ENCODE measurements at regions not wholly inside any gene's neighbourhood (a gene's known extent, or its start where the extent isn't known, plus 50 kb on each side); places are given as distances from the start of the nearest gene placed in this dataset.

GRCh38 chr5:165495829-165496380 lies 1990.5 kb downstream of the MAT2B start:
- H3K36me3 ChIP-seq (ENCODE audit: control insufficient read depth in 2 of 2, insufficient read depth in 2 of 2, low read length in 1 of 2) = no peaks in the 10 kb centered on the region
- no peak overlapping the region for H3K27ac ChIP-seq (ENCODE audit: low read depth in 2 of 2, low read length in 1 of 2)
- H3K4me3 ChIP-seq (ENCODE audit: low read depth in 1 of 2, low read length in 2 of 2) = no peak overlapping the region
- no peaks in the 10 kb centered on the region for H3K9me3 ChIP-seq (ENCODE audit: control insufficient read depth in 2 of 2, insufficient read depth in 1 of 2, low read depth in 1 of 2, low read length in 1 of 2)
- no peaks in the 10 kb centered on the region for H3K4me1 ChIP-seq (ENCODE audit: control insufficient read depth in 2 of 2, insufficient read depth in 2 of 2, low read length in 1 of 2)
- WGBS, 2 donors = 30 to 35% methylated on average over 5 of the region's 5 CpGs
- H3K27me3 ChIP-seq (ENCODE audit: control insufficient read depth in 1 of 2, insufficient read depth in 2 of 2, low read length in 2 of 2) = no peaks in the 10 kb centered on the region

- WGBS, 2 donors = 51 to 62% methylated on average over 5 of the region's 5 CpGs
- no peaks in the 10 kb centered on the region for H3K4me1 ChIP-seq (ENCODE audit: control insufficient read depth in 2 of 2, insufficient read depth in 2 of 2, low read length in 1 of 2)
- H3K27ac ChIP-seq (ENCODE audit: low read depth in 2 of 2, low read length in 1 of 2) = no peak overlapping the region
- H3K27me3 ChIP-seq (ENCODE audit: control insufficient read depth in 1 of 2, insufficient read depth in 2 of 2, low read length in 2 of 2) = no peaks in the 10 kb centered on the region
- no peak overlapping the region for H3K4me3 ChIP-seq (ENCODE audit: low read depth in 1 of 2, low read length in 2 of 2)
- H3K36me3 ChIP-seq (ENCODE audit: control insufficient read depth in 2 of 2, insufficient read depth in 2 of 2, low read length in 1 of 2) = no peaks in the 10 kb centered on the region
- H3K9me3 ChIP-seq (ENCODE audit: control insufficient read depth in 2 of 2, insufficient read depth in 1 of 2, low read depth in 1 of 2, low read length in 1 of 2) = no peaks in the 10 kb centered on the region
Observed at GRCh38 chr5:165497707-165498106, 1992.3 kb downstream of the MAT2B start.

GRCh38 chr5:165502893-165503691 lies 1997.7 kb downstream of the MAT2B start:
- H3K4me3 ChIP-seq (ENCODE audit: low read depth in 1 of 2, low read length in 2 of 2) = no peak overlapping the region
- H3K27me3 ChIP-seq (ENCODE audit: control insufficient read depth in 1 of 2, insufficient read depth in 2 of 2, low read length in 2 of 2) = no peaks in the 10 kb centered on the region
- H3K36me3 ChIP-seq (ENCODE audit: control insufficient read depth in 2 of 2, insufficient read depth in 2 of 2, low read length in 1 of 2) = no peaks in the 10 kb centered on the region
- no peaks in the 10 kb centered on the region for H3K4me1 ChIP-seq (ENCODE audit: control insufficient read depth in 2 of 2, insufficient read depth in 2 of 2, low read length in 1 of 2)
- WGBS, 2 donors = 56 to 60% methylated on average over 11 of the region's 11 CpGs
- H3K27ac ChIP-seq (ENCODE audit: low read depth in 2 of 2, low read length in 1 of 2) = no peak overlapping the region
- H3K9me3 ChIP-seq (ENCODE audit: control insufficient read depth in 2 of 2, insufficient read depth in 1 of 2, low read depth in 1 of 2, low read length in 1 of 2) = no peaks in the 10 kb centered on the region

DNA sequence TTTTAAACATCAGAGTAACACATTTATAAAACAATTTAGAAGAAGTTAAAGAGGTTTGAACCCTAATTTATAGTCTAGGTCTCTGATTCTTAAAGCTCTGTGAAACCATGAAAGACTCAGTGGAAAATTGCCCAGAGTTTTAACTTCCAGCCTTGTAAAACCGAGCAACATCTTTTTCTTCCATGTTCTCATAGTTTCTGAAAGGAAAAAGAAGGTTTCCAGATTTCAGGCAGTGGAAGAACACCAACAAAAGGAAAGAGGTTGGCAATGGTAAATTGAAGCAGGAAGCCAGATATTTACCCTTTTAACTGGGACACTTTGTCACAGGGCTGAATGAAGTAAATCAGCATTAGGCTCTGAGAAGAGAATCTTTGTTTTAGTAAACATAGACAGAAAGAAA lies 1999.3 kb downstream of the MAT2B start:
- Histone ChIP-seq H3K9me3 (ENCODE audit: control insufficient read depth in 2 of 2, insufficient read depth in 1 of 2, low read depth in 1 of 2, low read length in 1 of 2) (no peaks in the 10 kb centered on the region), H3K4me3 (ENCODE audit: low read depth in 1 of 2, low read length in 2 of 2) (no peak overlapping the region), H3K27me3 (ENCODE audit: control insufficient read depth in 1 of 2, insufficient read depth in 2 of 2, low read length in 2 of 2) (no peaks in the 10 kb centered on the region), H3K4me1 (ENCODE audit: control insufficient read depth in 2 of 2, insufficient read depth in 2 of 2, low read length in 1 of 2) (no peaks in the 10 kb centered on the region), H3K27ac (ENCODE audit: low read depth in 2 of 2, low read length in 1 of 2) (no peak overlapping the region), H3K36me3 (ENCODE audit: control insufficient read depth in 2 of 2, insufficient read depth in 2 of 2, low read length in 1 of 2) (no peaks in the 10 kb centered on the region)
- 54 to 58% methylated on average over 1 of the region's 1 CpG for WGBS, 2 donors

- H3K36me3 ChIP-seq (ENCODE audit: control insufficient read depth in 2 of 2, insufficient read depth in 2 of 2, low read length in 1 of 2) = no peaks in the 10 kb centered on the region
- H3K27ac ChIP-seq (ENCODE audit: low read depth in 2 of 2, low read length in 1 of 2) = no peak overlapping the region
- 83 to 96% methylated on average over 1 of the region's 1 CpG for WGBS, 2 donors
- H3K4me1 ChIP-seq (ENCODE audit: control insufficient read depth in 2 of 2, insufficient read depth in 2 of 2, low read length in 1 of 2) = no peaks in the 10 kb centered on the region
- no peak overlapping the region for H3K4me3 ChIP-seq (ENCODE audit: low read depth in 1 of 2, low read length in 2 of 2)
- no peaks in the 10 kb centered on the region for H3K9me3 ChIP-seq (ENCODE audit: control insufficient read depth in 2 of 2, insufficient read depth in 1 of 2, low read depth in 1 of 2, low read length in 1 of 2)
- H3K27me3 ChIP-seq (ENCODE audit: control insufficient read depth in 1 of 2, insufficient read depth in 2 of 2, low read length in 2 of 2) = no peaks in the 10 kb centered on the region
Observed at GRCh38 chr5:165508286-165508685, 2002.9 kb downstream of the MAT2B start.

GRCh38 chr5:165508861-165509260 lies 2003.4 kb downstream of the MAT2B start:
- Histone ChIP-seq H3K9me3 (ENCODE audit: control insufficient read depth in 2 of 2, insufficient read depth in 1 of 2, low read depth in 1 of 2, low read length in 1 of 2) (no peaks in the 10 kb centered on the region), H3K4me1 (ENCODE audit: control insufficient read depth in 2 of 2, insufficient read depth in 2 of 2, low read length in 1 of 2) (no peaks in the 10 kb centered on the region), H3K27ac (ENCODE audit: low read depth in 2 of 2, low read length in 1 of 2) (no peak overlapping the region), H3K27me3 (ENCODE audit: control insufficient read depth in 1 of 2, insufficient read depth in 2 of 2, low read length in 2 of 2) (no peaks in the 10 kb centered on the region), H3K4me3 (ENCODE audit: low read depth in 1 of 2, low read length in 2 of 2) (no peak overlapping the region), H3K36me3 (ENCODE audit: control insufficient read depth in 2 of 2, insufficient read depth in 2 of 2, low read length in 1 of 2) (no peaks in the 10 kb centered on the region)

DNA sequence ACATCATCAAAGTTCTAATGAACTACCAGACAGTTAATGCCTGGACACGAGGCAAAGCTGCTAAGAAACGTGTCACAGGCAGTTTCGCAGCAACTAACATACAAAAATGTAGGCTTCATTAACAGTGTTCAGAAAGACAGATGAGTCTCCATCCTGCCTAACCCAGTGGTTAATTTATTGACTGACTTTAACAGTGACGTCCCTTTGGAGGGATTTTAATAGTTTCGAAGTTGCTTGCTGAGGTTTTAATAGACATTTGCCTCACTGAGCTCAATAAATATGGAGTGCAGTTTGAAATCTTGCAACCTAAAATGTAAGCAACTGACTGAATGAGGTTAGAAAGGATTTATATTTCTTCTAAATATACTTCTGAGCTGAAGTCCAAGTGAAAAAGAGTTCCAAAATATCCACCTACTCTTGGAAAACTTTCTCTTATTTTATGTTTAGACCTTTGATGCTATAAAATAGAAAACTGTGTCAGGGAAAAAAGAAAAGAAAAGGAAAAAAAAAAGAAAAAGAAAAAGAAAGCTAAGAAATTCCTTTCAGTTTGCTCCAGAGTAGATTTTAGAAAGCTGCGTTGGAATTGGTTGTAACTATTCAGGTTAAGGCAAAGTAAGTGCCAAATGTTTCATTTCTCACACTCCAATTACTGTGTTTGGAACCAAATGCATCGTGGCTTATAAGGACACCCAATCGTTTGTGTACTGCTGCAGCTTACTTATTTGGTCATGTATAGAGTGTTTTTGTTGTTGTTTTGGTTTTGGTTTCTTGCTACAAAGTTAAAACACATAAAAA lies 2016.6 kb downstream of the MAT2B start:
- H3K27ac ChIP-seq (ENCODE audit: low read depth in 2 of 2, low read length in 1 of 2) = no peak overlapping the region
- 47 to 53% methylated on average over 8 of the region's 8 CpGs for WGBS, 2 donors
- H3K36me3 ChIP-seq (ENCODE audit: control insufficient read depth in 2 of 2, insufficient read depth in 2 of 2, low read length in 1 of 2) = no peaks in the 10 kb centered on the region
- H3K9me3 ChIP-seq (ENCODE audit: control insufficient read depth in 2 of 2, insufficient read depth in 1 of 2, low read depth in 1 of 2, low read length in 1 of 2) = no peaks in the 10 kb centered on the region
- no peaks in the 10 kb centered on the region for H3K27me3 ChIP-seq (ENCODE audit: control insufficient read depth in 1 of 2, insufficient read depth in 2 of 2, low read length in 2 of 2)
- H3K4me3 ChIP-seq (ENCODE audit: low read depth in 1 of 2, low read length in 2 of 2) = no peak overlapping the region
- no peaks in the 10 kb centered on the region for H3K4me1 ChIP-seq (ENCODE audit: control insufficient read depth in 2 of 2, insufficient read depth in 2 of 2, low read length in 1 of 2)

DNA sequence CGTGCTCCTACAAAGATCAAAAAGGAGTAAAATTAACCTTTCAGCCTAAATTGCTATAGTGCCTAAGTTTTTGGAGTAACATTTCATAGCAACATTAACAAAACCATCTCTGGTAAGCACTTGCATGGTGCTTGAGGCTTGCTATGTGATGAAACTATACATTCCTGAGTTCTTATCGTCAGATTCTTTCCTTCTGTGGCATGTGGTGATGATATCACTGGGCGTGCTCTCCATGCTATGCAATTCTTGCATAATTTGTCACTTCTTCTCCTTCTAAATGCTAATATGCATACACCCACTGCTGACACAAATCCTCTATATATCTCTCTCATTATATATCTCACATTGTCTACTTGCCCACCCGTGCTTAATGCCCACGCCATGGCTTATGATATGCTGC lies 2019.9 kb downstream of the MAT2B start:
- H3K27ac ChIP-seq (ENCODE audit: low read depth in 2 of 2, low read length in 1 of 2) = no peak overlapping the region
- no peaks in the 10 kb centered on the region for H3K36me3 ChIP-seq (ENCODE audit: control insufficient read depth in 2 of 2, insufficient read depth in 2 of 2, low read length in 1 of 2)
- H3K4me3 ChIP-seq (ENCODE audit: low read depth in 1 of 2, low read length in 2 of 2) = no peak overlapping the region
- no peaks in the 10 kb centered on the region for H3K27me3 ChIP-seq (ENCODE audit: control insufficient read depth in 1 of 2, insufficient read depth in 2 of 2, low read length in 2 of 2)
- no peaks in the 10 kb centered on the region for H3K4me1 ChIP-seq (ENCODE audit: control insufficient read depth in 2 of 2, insufficient read depth in 2 of 2, low read length in 1 of 2)
- WGBS, 2 donors = 73 to 77% methylated on average over 5 of the region's 5 CpGs
- peaks cover 0 to 2% of the 10 kb centered on the region in 2 donors for H3K9me3 ChIP-seq (ENCODE audit: control insufficient read depth in 2 of 2, insufficient read depth in 1 of 2, low read depth in 1 of 2, low read length in 1 of 2)

DNA sequence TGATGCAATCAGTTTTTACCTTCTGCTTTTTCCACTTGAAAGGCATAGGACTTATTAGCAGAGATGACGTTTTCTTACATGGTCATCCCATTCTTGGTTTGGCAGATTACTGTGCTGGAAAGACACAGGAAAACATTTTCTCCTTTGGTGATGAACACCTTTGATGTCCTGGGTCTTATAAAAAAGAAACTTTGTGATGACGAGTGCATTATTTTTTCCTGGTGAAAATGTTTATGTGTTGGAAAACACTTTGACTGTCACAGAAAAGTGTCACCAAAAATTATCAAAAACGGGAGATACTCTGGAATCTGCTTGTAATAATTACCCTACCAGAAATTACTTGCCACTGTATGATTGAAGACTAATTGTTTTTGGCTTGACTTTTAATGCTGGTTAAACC lies 2020.9 kb downstream of the MAT2B start:
- 75 to 81% methylated on average over 3 of the region's 3 CpGs for WGBS, 2 donors
- H3K27ac ChIP-seq (ENCODE audit: low read depth in 2 of 2, low read length in 1 of 2) = no peak overlapping the region

More for the DNA sequence above, 2020.9 kb downstream of the MAT2B start:
- H3K4me1 ChIP-seq (ENCODE audit: control insufficient read depth in 2 of 2, insufficient read depth in 2 of 2, low read length in 1 of 2) = no peaks in the 10 kb centered on the region
- peaks cover 0 to 2% of the 10 kb centered on the region in 2 donors for H3K9me3 ChIP-seq (ENCODE audit: control insufficient read depth in 2 of 2, insufficient read depth in 1 of 2, low read depth in 1 of 2, low read length in 1 of 2)
- no peaks in the 10 kb centered on the region for H3K36me3 ChIP-seq (ENCODE audit: control insufficient read depth in 2 of 2, insufficient read depth in 2 of 2, low read length in 1 of 2)
- no peaks in the 10 kb centered on the region for H3K27me3 ChIP-seq (ENCODE audit: control insufficient read depth in 1 of 2, insufficient read depth in 2 of 2, low read length in 2 of 2)
- H3K4me3 ChIP-seq (ENCODE audit: low read depth in 1 of 2, low read length in 2 of 2) = no peak overlapping the region
